Tibial nerve (tissue), 4 donors: ENCODE measurements at regions not wholly inside any gene's neighbourhood (a gene's known extent, or its start where the extent isn't known, plus 50 kb on each side); places are given as distances from the start of the nearest gene placed in this dataset.

Experiments used
- DNase-seq, 2 donors: peaks; one replicate each; pipeline ENCODE4 v3.0.0-alpha.2; 2019; ENCODE audit warnings: low spot score in 2 of 2
- H3K27ac ChIP-seq, 4 donors: fragments of 200-600 bp; sonication (generic) in 3 of 4; one replicate each; pipeline ENCODE4 v1.5.1; 2017 to 2019; ENCODE audit warnings: mild to moderate bottlenecking in 1 of 4
- H3K27me3 ChIP-seq, 2 donors: fragments of 200-600 bp; sonication (generic) in 1 of 2; one replicate each; pipeline versions ENCODE4 v1.5.1 to v1.6.0; 2017 to 2019
- H3K36me3 ChIP-seq, 3 donors: fragments of 200-600 bp; sonication (generic); one replicate each; pipeline ENCODE4 v1.5.1; 2018 to 2019
- H3K4me1 ChIP-seq, 4 donors: fragments of 200-600 bp; sonication (generic) in 3 of 4; one replicate each; pipeline ENCODE4 v1.5.1; 2017 to 2019
- H3K4me3 ChIP-seq, 4 donors: fragments of 200-600 bp; sonication (generic) in 3 of 4; one replicate each; pipeline ENCODE4 v1.5.1; 2017 to 2019; ENCODE audit warnings: mild to moderate bottlenecking in 1 of 4, moderate library complexity in 1 of 4
- H3K9me3 ChIP-seq, 4 donors: fragments of 200-600 bp; sonication (generic) in 3 of 4; one replicate each; pipeline ENCODE4 v1.5.1; 2017 to 2019
- EP300 ChIP-seq, 2 donors: sonication (generic); formaldehyde crosslinking; IDR thresholded peaks; one replicate each; pipeline ENCODE4 v1.6.1; 2017; ENCODE audit warnings: antibody characterized with exemption in 2 of 2, mild to moderate bottlenecking in 1 of 2
- POLR2A ChIP-seq, 2 donors: fragments of 450-650 bp; IDR thresholded peaks; one replicate each; pipeline ENCODE4 v1.6.1; 2017; ENCODE audit warnings: antibody characterized with exemption in 2 of 2, mild to moderate bottlenecking in 2 of 2, moderate library complexity in 2 of 2
- WGBS, 2 donors: methylation state at CpG; one replicate each; pipeline ENCODE4 v1.1.5; 2018; 5-methylcytosine and 5-hydroxymethylcytosine counted together
- TF ChIP-seq, protein P1 (sequence below), 5 experiments: fragments of 200-600 bp in 3 of 5; fragments of 450-650 bp in 2 of 5; sonication (generic) in 3 of 5; IDR thresholded peaks; one replicate each; pipeline ENCODE4 v1.5.1; 2016 to 2019; ENCODE audit warnings: antibody characterized with exemption in 5 of 5, mild to moderate bottlenecking in 3 of 5, moderate library complexity in 2 of 5

DNA sequence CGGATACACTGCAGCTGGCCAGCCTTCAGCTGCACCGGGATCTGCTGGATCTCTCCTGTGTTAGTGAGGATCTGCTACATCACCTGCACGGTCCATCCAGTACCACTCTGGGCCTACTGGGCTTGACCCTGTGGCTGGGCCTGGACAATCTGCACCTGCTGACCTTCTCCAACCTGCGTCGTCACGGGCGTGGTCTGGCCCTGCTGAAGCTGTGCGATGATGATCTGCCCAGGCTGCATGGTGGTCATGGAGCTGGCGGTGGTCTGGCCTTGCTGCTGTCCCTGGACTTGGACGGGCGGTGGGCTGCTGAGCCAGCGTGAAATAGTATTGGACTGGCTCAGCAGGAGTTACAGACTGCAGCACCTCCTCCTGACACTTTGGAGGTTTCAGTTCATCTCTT, 137.1 kb upstream of the GAS1 start:
- H3K36me3 ChIP-seq: no peaks in the 10 kb centered on the region
- 96% methylated on average over 11 to 12 of the region's 12 CpGs for WGBS, 2 donors
- H3K27ac ChIP-seq: no peak overlapping the region
- DNase-seq: no peak
- H3K9me3 ChIP-seq: peaks cover 0 to 4% (median 0%) of the 10 kb centered on the region in 4 donors
- TF ChIP-seq EP300 (IDR thresholded peaks at IDR 0.05) (no peak), POLR2A (IDR thresholded peaks at IDR 0.05) (no peak)
- TF ChIP-seq, protein P1, sequence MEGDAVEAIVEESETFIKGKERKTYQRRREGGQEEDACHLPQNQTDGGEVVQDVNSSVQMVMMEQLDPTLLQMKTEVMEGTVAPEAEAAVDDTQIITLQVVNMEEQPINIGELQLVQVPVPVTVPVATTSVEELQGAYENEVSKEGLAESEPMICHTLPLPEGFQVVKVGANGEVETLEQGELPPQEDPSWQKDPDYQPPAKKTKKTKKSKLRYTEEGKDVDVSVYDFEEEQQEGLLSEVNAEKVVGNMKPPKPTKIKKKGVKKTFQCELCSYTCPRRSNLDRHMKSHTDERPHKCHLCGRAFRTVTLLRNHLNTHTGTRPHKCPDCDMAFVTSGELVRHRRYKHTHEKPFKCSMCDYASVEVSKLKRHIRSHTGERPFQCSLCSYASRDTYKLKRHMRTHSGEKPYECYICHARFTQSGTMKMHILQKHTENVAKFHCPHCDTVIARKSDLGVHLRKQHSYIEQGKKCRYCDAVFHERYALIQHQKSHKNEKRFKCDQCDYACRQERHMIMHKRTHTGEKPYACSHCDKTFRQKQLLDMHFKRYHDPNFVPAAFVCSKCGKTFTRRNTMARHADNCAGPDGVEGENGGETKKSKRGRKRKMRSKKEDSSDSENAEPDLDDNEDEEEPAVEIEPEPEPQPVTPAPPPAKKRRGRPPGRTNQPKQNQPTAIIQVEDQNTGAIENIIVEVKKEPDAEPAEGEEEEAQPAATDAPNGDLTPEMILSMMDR (IDR thresholded peaks at IDR 0.05): no peak
- peaks cover 0 to 5% (median 0%) of the 10 kb centered on the region in 4 donors for H3K4me1 ChIP-seq
- H3K4me3 ChIP-seq: no peak overlapping the region
- H3K27me3 ChIP-seq: no peaks in the 10 kb centered on the region

DNA sequence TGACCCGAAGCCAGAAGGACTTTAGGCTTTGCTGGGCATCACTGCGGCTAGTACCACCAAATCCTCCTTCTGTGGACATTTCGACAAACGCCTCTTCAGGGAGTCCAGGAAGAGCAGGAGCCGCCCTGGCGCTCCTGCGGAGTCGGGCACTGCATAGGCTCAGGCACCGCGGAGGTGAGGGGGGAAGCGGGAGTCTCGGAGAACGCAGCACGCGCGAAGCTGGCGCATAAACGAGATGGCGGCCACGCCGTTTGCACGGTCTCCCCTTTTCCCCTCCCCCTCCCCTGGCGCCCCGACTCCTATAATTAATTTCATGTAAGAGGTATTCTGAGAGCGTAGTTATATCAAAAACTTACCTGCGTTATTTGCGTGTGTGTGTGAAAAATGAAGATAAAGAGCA, 137.8 kb upstream of the GAS1 start:
- no peak for DNase-seq
- 92 to 95% methylated on average over 27 of the region's 27 CpGs for WGBS, 2 donors
- TF ChIP-seq, protein P1 (IDR thresholded peaks at IDR 0.05): no peak
- no peak for TF ChIP-seq EP300 (IDR thresholded peaks at IDR 0.05)
- TF ChIP-seq POLR2A (IDR thresholded peaks at IDR 0.05): no peak
- Histone ChIP-seq H3K9me3 (peaks cover 0 to 4% (median 0%) of the 10 kb centered on the region in 4 donors), H3K4me1 (peaks cover 0 to 6% (median 0%) of the 10 kb centered on the region in 4 donors), H3K27me3 (no peaks in the 10 kb centered on the region), H3K4me3 (no peak overlapping the region), H3K36me3 (no peaks in the 10 kb centered on the region), H3K27ac (no peak overlapping the region)

DNA sequence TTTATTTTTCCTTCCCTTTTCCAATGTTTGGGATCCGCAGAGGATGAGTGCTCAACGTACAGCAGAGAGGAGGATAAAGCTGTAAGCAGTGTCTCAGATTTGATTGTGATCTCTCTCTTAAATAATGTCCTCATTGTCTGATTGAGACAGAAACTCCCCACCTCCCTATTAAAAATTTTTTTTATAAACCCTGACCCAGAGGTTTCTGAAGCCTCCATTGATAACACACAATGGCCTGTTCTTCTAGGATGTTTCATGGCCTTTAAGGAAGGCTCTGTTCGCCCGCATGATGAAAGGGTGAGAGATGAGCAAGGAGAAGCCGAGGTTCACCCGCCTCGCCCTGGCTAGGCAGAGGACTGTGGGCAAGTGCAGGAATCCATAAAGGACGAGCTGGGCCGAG, 138.2 kb upstream of the GAS1 start:
- Histone ChIP-seq H3K9me3 (peaks cover 0 to 4% (median 0%) of the 10 kb centered on the region in 4 donors), H3K4me3 (no peak overlapping the region), H3K27me3 (no peaks in the 10 kb centered on the region), H3K36me3 (no peaks in the 10 kb centered on the region), H3K4me1 (peaks cover 0 to 6% (median 0%) of the 10 kb centered on the region in 4 donors), H3K27ac (no peak overlapping the region)
- WGBS, 2 donors: 48 to 73% methylated on average over 9 of the region's 9 CpGs
- DNase-seq: no peak
- TF ChIP-seq, protein P1 (IDR thresholded peaks at IDR 0.05): no peak
- no peak for TF ChIP-seq POLR2A (IDR thresholded peaks at IDR 0.05)
- no peak for TF ChIP-seq EP300 (IDR thresholded peaks at IDR 0.05)

DNA sequence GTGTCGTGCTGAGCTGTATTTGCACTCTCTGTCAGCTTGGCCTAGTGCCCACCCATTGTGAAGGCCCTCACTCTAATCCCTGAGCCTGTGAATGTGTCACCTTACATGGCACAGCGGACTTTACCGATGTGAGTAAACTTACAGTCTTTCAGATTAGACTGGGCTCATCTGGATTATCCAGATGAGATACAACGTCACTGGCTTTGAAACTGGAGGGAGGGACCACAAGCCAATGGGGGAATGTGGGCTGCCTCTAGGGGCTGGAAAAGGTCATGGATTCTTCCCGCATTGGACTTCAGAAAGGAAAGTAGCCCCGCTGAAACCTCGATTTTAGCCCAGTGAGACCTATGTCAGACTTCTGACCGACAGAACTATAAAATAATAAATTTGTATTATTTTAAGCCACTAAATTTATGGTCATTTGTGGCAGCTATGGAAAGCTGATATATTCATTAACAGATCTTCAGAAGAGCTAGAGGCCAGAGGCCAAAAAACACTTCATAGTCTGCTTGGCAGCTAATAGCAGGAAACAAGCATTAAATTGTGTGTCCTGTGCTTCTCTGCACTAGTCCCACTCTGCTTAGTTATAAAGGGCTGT, 139.0 kb upstream of the GAS1 start:
- Histone ChIP-seq H3K9me3 (peaks cover 0 to 4% (median 0%) of the 10 kb centered on the region in 4 donors), H3K36me3 (no peaks in the 10 kb centered on the region), H3K27me3 (no peaks in the 10 kb centered on the region), H3K27ac (no peak overlapping the region), H3K4me1 (peaks cover 0 to 6% (median 0%) of the 10 kb centered on the region in 4 donors), H3K4me3 (no peak overlapping the region)
- 62 to 67% methylated on average over 8 of the region's 8 CpGs for WGBS, 2 donors
- no peak for TF ChIP-seq EP300 (IDR thresholded peaks at IDR 0.05)
- no peak for TF ChIP-seq POLR2A (IDR thresholded peaks at IDR 0.05)
- TF ChIP-seq, protein P1 (IDR thresholded peaks at IDR 0.05): no peak
- DNase-seq: no peak

DNA sequence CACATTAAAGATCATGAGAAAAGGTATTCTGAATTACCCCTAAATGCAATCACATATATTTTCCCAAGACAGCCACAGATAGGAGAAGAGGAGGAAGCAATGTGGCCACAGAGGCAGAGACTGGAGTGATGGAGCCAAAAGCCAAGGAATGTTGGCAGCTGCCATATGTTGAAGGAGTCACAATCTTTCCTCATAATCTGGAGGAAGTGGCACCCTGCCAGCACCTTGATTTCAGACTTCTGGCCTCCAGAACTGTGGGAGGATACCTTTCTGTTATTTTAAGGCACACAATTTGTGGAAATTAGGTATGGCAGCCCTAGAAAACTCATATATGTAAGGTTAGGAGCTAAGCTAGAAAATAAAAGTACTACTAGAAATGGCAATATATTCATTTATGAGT, 139.9 kb upstream of the GAS1 start:
- Histone ChIP-seq H3K4me1 (peaks cover 0 to 6% (median 0%) of the 10 kb centered on the region in 4 donors), H3K9me3 (peaks cover 0 to 4% (median 0%) of the 10 kb centered on the region in 4 donors), H3K27me3 (no peaks in the 10 kb centered on the region), H3K27ac (no peak overlapping the region), H3K4me3 (no peak overlapping the region), H3K36me3 (no peaks in the 10 kb centered on the region)
- TF ChIP-seq POLR2A (IDR thresholded peaks at IDR 0.05): no peak
- TF ChIP-seq EP300 (IDR thresholded peaks at IDR 0.05): no peak
- TF ChIP-seq, protein P1 (IDR thresholded peaks at IDR 0.05): no peak
- DNase-seq: no peak
